Germinal center (tissue), 1 donor: ENCODE measurements at regions not wholly inside any gene's neighbourhood (a gene's known extent, or its start where the extent isn't known, plus 50 kb on each side); places are given as distances from the start of the nearest gene placed in this dataset.
"Not testable (repeated sequence)": the region's sequence is repeated elsewhere in the genome, so short reads cannot be mapped to it uniquely, and the experiment has no call there.

ENCODE experiments used
- DNase-seq: peaks from one replicate; pipeline ENCODE4 v3.0.0; 2012; ENCODE audit warnings: mixed read lengths, low spot score

GRCh38 chr5:90285581-90285980 is 124.0 kb downstream of the CETN3 start:
- DNase-seq, result no peak

DNA sequence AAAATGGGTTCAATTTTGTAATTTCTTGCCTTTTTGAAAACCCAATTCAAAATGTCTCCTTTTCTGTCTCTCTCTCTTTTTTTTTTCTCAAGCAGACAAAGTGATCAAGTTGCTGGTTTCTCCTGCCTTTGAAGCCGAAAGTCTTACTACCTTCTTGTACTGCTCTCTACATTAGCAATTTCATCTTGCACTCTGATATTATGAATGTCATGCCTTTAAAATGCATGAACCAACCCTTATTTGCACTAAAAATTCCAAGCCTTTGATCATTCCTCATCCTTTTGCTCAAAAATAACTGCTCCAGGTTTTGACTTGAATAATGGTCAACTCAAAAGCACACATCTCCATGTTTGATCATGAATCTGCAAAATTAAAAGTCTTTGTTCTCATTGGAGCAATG is 125.2 kb downstream of the CETN3 start:
- no peak for DNase-seq

DNA sequence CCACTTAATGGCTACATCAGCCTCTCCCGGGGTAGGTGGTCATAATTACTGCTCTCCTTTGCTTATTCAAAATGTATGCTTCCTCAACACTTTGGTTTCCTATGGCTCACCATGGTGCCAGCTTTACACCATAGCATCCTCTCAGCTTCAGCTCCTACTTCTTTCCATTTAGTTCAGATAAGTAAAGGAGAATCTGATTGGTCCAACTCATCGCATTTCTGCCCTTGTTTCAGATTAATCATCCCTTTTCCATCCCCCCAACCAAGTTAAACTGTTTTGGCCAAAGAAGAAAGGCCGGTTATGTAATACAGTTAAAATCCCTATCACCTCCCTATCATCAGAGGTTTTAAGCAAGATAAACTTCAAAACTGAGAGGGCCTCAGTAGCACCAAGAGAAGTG is 130.5 kb downstream of the CETN3 start:
- DNase-seq, result no peak

GRCh38 chr5:90274216-90274615 is 135.3 kb downstream of the CETN3 start:
- DNase-seq, result no peak

DNA sequence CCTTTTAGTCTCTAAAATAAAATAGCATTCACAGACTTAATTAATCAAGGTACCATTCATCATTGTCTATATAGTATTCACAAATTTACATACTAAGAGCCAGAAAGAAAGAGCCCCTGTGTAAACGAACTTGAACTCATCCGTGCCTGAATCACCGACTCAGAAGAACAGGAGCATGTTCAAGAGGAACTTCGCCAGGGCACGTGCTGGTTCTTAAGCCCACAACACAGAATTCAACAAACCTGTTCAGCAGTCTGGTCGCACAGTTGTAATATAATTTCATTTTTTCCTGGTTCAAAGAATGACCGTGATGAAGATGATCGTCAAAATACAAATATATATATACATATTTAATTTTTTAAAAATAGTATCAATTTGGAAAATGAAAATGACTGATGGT is 141.9 kb downstream of the CETN3 start:
- no peak for DNase-seq

GRCh38 chr5:90265545-90265857 is 144.1 kb downstream of the CETN3 start:
- DNase-seq, result no peak

DNA sequence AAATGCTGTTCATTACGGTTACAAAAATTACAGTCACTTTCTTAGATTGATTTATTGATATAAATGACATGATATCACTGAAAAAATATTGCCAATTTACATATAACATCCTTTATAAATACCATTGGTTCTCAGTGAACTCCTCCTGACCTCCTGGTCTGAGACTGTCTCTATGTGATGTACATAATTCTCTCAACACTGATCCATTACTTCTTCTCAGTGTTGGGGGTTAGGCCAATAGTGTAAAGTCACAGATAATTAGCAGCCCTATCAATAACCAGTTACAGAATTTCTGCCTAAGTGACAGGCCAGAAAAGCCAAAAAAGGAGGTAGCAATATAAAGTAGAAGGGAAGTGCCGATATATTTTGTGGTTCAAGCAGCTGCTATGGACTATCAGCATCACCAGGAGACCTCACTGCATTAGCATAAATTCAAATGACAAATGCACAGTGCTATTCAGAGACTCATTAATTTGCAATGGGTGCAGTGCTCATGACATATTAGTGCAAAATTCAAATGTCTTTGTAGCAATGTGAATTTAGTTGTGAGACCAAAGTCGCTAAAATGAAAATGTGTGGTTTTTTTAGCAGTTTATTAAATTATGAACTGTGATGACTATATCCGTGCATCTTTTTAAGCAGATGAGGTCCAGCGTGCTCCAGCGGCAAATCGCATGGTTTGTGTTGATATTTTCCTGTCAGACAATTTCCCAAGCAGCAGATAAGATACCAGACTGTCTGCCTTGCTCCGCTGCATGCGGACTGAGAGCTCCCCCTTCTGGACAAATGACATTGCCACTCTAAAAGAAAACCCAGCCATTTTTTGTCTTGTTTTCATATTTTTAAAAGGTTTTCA is 144.6 kb downstream of the CETN3 start:
- peak; percentile 18 for DNase-seq

- no peak for DNase-seq
These were observed 146.3 kb downstream of the CETN3 start for GRCh38 chr5:90263102-90263820.

DNA sequence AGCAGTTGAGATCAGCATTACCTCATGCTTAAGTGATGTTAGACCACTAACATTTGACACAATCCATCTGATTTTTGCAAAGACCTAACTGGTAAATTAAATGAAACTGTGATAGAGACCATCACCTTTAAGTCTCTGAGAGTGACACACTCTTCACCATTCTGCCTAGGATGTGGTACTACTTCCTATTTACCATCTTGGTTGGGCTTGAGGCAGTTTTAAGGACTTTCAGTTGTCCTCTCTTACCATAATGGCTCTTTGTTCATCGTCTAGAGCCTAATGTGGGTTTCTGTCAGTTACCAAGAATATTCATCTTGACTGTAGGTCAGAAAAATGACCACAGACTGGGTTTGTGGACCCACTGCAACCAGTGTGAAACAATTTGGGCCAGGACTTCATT is 158.1 kb downstream of the CETN3 start:
- no peak for DNase-seq

DNA sequence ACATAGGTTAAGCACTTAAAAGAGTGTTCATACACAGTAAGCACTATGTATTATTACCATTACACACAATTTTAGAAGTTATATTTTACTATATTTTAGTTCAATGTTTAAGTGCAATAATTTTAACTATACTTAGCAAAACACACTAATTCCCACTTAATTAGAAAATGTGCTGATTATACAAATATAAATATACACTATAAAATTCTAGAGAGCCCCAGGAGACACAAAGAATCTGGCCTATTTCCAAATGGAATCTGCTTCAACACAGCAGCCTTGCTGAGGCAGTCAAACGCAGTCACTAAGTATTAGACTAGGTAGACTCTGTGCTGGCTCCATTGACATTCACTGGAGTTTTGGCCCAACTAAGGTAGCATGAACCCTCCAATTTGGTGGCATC is 160.9 kb downstream of the CETN3 start:
- no peak for DNase-seq

GRCh38 chr5:90243848-90244247 is 165.7 kb downstream of the CETN3 start:
- not testable (repeated sequence) for DNase-seq

- no peak for DNase-seq
These were observed 176.1 kb downstream of the CETN3 start for GRCh38 chr5:90233476-90233875.

- no peak for DNase-seq
These were observed 177.9 kb downstream of the CETN3 start for GRCh38 chr5:90231688-90232087.

DNA sequence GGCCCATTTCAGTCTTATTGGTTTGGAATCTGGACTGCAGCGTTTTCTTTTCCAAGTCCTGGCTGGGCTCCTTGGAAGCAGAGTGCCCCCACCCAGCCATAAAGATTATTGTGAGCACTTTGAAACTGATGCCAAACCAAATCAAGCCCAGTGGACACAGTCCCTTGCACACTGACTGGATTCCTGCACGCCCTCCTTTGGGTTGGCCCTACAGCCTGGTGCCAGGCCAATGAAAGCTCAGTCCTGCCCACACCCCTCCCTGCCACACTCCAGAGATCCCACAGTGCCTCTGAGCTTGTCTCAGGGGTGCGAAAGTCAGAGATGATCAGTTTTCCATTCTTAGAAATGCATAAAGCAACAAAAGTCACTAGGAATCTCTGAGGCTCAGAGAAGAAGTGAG is 181.9 kb downstream of the CETN3 start:
- DNase-seq, result no peak

DNA sequence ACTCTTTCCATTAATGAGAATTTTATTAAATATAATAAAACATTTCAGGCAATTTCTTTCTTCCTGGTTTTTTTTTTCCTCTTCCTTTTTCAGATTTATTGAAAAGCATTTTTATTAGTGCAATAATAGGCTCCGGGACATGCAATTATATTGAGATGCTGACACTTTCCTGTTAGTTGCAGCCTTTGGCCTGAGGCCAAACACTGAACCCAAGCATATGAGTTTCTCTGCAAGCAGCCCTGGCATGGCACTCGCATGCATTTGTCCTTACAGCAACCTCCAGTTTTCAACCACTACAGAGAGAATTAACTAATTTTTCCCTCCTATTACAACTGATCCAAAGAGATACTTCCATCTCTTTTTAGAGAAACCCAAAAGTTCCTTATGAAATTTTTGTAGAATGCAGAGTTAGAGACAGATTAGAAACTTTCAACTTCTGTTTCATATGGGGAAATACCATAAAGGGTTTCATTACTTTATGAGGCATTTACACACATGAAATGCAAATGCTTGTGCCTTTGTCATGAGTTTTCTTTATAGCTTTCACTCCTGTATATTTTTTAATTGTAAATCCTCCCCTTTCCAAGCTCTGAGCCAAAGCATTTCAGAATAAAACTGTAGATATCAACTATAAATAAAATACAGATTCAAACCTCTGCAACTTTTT is 183.0 kb downstream of the CETN3 start:
- DNase-seq, result no peak

DNA sequence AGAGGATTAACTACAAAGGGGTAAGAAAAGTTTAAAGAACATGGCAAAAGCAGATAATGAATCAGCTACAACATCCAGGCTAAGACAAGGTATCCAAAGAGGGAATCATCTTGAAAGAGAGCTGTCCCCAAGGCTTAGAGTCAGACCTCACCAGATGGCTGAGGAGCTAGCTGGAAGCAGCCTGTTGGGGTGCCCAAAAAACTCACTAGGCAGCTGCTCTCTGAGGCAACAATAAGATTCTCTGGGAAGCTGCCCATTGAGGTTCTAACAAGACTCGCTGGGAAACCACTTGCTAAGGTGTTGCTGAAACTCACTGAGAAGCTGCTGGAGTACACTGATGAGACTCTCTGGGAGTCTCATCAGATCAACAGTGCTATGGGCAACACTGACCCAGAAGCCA is 185.2 kb downstream of the CETN3 start:
- DNase-seq, result no peak

GRCh38 chr5:90223756-90224155 is 185.8 kb downstream of the CETN3 start:
- DNase-seq, result no peak

GRCh38 chr5:90221951-90222350 is 187.6 kb downstream of the CETN3 start:
- no peak for DNase-seq

GRCh38 chr5:90220554-90220953 is 189.0 kb downstream of the CETN3 start:
- no peak for DNase-seq

GRCh38 chr5:90214991-90215390 is 194.6 kb downstream of the CETN3 start:
- no peak for DNase-seq

DNA sequence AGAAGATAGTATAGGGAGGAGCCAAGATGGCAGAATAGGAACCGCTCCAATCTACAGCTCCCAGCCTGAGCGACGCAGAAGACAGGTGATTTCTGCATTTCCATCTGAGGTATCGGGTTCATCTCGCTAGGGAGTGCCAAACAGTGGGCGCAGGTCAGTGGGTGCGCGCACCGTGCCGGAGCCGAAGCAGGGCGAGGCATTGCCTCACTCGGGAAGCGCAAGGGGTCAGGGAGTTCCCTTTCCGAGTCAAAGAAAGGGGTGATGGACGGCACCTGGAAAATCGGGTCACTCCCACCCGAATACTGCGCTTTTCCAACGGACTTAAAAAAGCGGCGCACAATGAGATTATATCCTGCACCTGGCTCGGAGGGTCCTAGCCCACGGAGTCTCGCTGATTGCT is 201.2 kb downstream of the CETN3 start:
- not testable (repeated sequence) for DNase-seq

GRCh38 chr5:90201923-90202322 is 207.6 kb downstream of the CETN3 start:
- DNase-seq, result no peak

DNA sequence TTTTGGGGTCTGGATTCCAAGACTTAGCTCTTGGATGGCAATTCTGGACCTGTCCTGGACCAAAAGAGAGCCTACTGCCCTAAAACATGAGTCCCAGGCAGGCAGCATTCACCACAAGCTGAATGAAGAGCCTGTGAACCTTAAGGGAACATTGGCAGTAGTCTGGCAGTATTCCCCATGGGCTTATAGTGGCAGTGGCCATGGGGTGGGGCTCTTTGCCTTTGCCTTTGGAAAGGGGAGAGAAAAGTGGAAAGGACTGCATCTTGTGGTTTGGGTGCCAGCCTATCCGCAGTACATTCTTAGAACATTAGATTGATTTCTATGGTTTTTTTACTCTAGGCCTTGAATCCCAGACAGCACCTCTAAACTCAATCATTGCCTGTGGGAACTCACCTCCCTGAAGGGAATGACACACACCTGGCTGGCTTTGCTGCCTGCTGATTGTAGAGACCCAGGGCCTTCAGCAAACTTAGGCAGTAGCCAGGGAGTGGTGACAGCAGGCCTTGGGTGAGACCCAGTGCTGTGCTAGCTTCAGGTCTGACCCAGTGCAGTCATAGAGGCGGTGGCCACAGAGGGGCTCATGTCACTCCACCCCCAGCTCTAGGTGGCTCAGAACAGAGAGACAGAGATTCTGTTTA is 216.3 kb downstream of the CETN3 start:
- DNase-seq, result no peak
